ENCODE measurements at regions not wholly inside any gene's neighbourhood (a gene's known extent, or its start where the extent isn't known, plus 50 kb on each side); places are given as distances from the start of the nearest gene placed in this dataset.

GRCh38 chr2:116319935-116320334, 1494.6 kb upstream of the DDX18 start:
- no peak for TF ChIP-seq CTCF (IDR thresholded peaks at IDR 0.05; ENCODE audit: insufficient read depth, low read depth, low read length, missing control alignments)
- no peak for DNase-seq (ENCODE audit: low read depth)
- H3K4me3 ChIP-seq (ENCODE audit: low read depth, low read length) = no peak overlapping the region

- no peak overlapping the region for H3K4me3 ChIP-seq (ENCODE audit: low read depth, low read length)
- DNase-seq (ENCODE audit: low read depth) = no peak
- no peak for TF ChIP-seq CTCF (IDR thresholded peaks at IDR 0.05; ENCODE audit: insufficient read depth, low read depth, low read length, missing control alignments)
Measured at GRCh38 chr2:116329280-116329679, 1485.2 kb upstream of the DDX18 start.

GRCh38 chr2:116340690-116341089, 1473.8 kb upstream of the DDX18 start:
- DNase-seq (ENCODE audit: low read depth) = no peak
- TF ChIP-seq CTCF (IDR thresholded peaks at IDR 0.05; ENCODE audit: insufficient read depth, low read depth, low read length, missing control alignments) = no peak
- H3K4me3 ChIP-seq (ENCODE audit: low read depth, low read length) = no peak overlapping the region

- DNase-seq (ENCODE audit: low read depth) = no peak
- no peak overlapping the region for H3K4me3 ChIP-seq (ENCODE audit: low read depth, low read length)
- no peak for TF ChIP-seq CTCF (IDR thresholded peaks at IDR 0.05; ENCODE audit: insufficient read depth, low read depth, low read length, missing control alignments)
Measured at GRCh38 chr2:116366212-116366611, 1448.3 kb upstream of the DDX18 start.

GRCh38 chr2:116378786-116379185, 1435.7 kb upstream of the DDX18 start:
- TF ChIP-seq CTCF (IDR thresholded peaks at IDR 0.05; ENCODE audit: insufficient read depth, low read depth, low read length, missing control alignments) = no peak
- no peak for DNase-seq (ENCODE audit: low read depth)
- H3K4me3 ChIP-seq (ENCODE audit: low read depth, low read length) = no peak overlapping the region

- no peak for TF ChIP-seq CTCF (IDR thresholded peaks at IDR 0.05; ENCODE audit: insufficient read depth, low read depth, low read length, missing control alignments)
- no peak overlapping the region for H3K4me3 ChIP-seq (ENCODE audit: low read depth, low read length)
- no peak for DNase-seq (ENCODE audit: low read depth)
Measured at GRCh38 chr2:116411211-116411610, 1403.3 kb upstream of the DDX18 start.

- no peak for TF ChIP-seq CTCF (IDR thresholded peaks at IDR 0.05; ENCODE audit: insufficient read depth, low read depth, low read length, missing control alignments)
- no peak overlapping the region for H3K4me3 ChIP-seq (ENCODE audit: low read depth, low read length)
- DNase-seq (ENCODE audit: low read depth) = no peak
Measured at GRCh38 chr2:116413659-116414058, 1400.8 kb upstream of the DDX18 start.
